HG02938 (cell line): ENCODE measurements at regions not wholly inside any gene's neighbourhood (a gene's known extent, or its start where the extent isn't known, plus 50 kb on each side); places are given as distances from the start of the nearest gene placed in this dataset.

ENCODE experiments used
- ATAC-seq: cut with Tn5 transposase; IDR thresholded peaks from one replicate; pipeline ENCODE4 v1.9.1; 2021; ENCODE audit warnings: mild to moderate bottlenecking, moderate library complexity; ENCODE audit not compliant: unreplicated experiment

DNA sequence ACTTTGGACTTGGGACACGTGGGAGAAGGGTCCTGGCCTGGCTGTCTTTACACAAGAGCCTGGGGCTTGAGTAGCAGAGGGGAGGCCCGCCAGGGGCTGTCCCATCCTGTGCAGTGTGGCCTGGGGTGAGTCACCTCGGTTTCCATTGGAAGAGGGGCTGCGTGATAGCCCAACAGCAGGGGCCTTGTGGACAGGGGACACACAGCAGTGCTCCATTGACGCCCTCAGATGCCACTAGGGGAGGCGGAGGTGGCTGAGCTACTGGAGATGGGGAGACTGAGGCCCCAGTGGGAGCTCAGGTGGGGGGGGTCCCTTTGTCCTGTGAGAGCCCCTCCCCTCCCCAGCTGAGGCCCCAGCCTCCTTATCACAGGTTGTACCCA, 50.0 kb upstream of the RNU6ATAC start:
- no peak for ATAC-seq

- no peak for ATAC-seq
These were observed 50.5 kb upstream of the RNU6ATAC start for GRCh38 chr9:134214766-134215419.

DNA sequence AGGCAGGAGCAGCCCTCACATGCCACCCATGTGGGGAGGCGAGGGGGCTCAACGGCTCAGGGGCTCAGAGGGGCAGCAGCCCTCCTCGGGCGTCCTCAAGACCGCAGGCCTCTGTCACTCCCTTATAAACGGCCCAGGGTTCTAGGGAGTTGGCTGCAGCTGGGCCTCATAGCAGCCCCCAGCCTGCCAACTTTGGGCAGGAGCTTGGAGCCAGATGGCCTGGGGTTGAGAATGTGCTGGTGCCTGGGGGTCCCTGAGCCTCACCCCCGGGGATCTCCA, 51.0 kb upstream of the RNU6ATAC start:
- ATAC-seq: no peak

- ATAC-seq: no peak
These were observed 51.5 kb upstream of the RNU6ATAC start for GRCh38 chr9:134215699-134216448.

DNA sequence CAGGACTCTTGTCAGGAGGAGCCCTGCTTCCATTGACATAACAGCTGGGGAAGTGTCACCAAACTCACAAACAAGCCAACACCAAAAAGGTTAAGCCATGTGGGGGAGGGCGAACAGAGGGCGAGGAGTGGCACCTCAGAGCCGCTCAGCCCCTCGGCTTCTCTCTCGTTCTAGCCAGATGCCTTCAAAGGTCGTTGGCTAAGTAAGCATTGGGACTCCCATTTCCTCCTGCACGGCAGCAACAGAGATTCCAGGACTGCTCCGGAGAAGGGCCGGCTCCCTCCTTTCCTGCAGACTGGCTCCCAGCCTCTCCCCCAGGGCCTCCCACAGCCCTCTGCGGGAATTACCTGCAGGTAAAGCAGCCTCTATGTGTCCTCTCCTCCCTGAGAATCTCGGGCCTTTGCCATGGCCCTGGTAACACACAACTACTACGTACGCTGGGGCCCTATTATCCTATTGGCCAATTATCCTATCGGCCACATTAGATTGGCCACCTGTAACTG, 52.1 kb upstream of the RNU6ATAC start:
- ATAC-seq: no peak

GRCh38 chr9:134216961-134217360, 52.6 kb upstream of the RNU6ATAC start:
- ATAC-seq: no peak

- no peak for ATAC-seq
These were observed 53.3 kb upstream of the RNU6ATAC start for GRCh38 chr9:134217431-134218210.

- no peak for ATAC-seq
These were observed 53.9 kb upstream of the RNU6ATAC start for GRCh38 chr9:134218230-134218629.

- no peak for ATAC-seq
These were observed 55.3 kb upstream of the RNU6ATAC start for GRCh38 chr9:134219646-134220060.

DNA sequence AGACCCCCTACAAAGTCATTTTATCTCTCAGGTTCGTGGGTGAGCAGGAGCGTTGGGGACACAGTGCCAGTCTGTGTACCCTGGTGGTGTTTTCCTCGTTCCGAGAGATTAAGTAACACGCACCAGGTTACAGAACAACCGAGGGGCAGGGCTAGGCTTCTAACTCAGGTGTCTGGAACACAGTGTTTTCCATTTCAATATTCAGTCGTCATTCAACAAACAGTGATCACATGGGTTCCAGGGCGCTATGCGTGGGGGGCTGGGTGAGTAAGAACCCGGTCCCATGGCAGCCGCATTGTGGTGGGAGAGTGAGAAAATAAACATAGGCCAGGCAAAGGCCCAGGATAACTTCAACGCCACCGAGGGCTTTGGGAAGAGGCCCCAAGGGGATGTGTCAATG, 55.9 kb upstream of the RNU6ATAC start:
- ATAC-seq: no peak

DNA sequence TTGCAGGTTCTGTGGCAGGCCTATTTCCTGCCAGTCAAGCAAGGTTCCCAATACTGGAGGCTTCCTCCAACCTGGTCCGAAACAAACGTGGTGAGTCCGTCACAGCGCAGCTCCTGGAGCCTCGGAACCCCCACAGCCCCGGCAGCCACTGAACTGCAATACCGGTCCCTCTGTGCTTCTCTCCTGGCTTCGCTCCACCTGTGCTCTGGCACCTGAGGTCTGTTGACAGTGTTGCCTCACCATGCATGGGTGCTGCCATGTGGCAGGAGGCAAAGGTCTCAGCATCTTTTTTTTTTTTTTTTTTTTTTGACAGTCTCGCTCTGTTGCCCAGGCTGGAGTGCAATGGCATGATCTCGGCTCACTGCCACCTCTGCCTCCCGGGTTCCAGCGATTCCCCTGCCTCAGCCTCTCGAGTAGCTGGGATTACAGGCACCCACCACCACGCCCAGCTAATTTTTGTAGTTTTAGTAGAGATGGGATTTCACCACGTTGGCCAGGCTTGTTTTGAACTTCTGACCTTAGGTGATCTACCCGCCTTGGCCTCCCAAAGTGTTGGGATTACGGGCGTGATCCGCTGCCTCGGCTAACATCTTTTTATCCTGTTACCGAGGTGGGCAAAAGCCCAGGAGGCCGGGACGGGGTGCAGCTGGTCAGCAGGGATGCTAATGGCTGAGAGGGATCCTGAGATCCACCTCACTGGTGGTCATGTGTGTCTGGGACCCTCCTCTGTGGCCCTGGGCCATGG, 57.1 kb upstream of the RNU6ATAC start:
- no peak for ATAC-seq

GRCh38 chr9:134222018-134222573, 57.7 kb upstream of the RNU6ATAC start:
- no peak for ATAC-seq

DNA sequence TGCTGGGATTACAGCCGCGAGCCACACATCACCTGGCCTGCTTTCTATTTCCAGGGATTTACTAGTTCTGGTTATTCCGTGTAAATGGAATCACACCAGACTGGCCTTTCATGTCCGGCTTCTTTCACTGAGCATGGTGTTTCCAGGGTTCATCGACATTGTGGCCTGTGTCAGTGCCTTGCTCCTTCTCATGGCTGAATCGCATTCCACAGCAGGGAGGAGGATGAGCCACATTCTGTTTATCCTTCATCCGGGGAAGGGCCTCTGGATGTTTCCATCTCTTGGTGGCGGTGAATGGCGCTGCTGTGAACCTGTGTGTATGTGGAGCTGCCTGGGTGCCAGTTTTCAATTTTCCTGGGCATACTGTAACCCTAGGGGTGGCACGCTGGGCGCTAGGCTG, 58.7 kb upstream of the RNU6ATAC start:
- no peak for ATAC-seq

- no peak for ATAC-seq
These were observed 59.3 kb upstream of the RNU6ATAC start for GRCh38 chr9:134223591-134224122.

DNA sequence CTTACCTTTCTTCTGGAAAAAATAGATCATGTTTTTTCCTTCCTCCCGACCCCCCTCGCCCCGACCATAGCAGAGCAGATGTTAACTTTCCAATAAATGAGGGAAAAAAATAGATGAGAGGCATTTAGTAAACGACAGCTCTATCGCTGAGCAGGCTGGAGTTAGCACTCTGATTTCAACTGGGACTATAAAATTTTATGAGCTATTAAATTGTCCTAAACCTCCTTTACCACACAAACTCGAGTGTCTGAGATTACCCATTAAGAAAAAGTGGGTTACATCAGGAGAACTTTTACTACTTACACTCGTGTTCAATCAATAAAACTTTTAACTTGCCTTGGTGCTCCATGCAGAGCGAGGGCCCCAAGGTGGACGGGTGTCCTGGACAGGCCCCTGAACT, 59.8 kb upstream of the RNU6ATAC start:
- no peak for ATAC-seq

GRCh38 chr9:134224567-134225093, 60.3 kb upstream of the RNU6ATAC start:
- no peak for ATAC-seq

DNA sequence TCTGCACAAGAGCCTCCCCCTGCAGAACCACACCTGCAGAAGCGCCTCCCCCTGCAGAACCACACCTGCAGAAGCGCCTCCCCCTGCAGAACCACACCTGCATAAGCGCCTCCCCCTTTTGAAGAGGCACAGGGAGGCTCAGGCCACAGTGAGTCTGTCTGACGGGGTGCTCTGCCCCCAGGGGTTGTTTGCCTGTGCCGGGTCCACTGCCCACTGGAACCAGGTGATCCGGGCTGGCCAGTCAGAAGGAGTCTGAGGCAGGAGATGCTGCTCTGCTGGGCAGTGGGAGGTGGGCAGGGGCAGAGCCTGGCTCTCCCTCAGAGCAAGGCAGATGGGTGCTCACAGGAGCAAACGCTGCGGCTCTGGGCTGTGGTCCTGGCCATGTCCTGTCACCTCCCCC, 60.8 kb upstream of the RNU6ATAC start:
- ATAC-seq: no peak

DNA sequence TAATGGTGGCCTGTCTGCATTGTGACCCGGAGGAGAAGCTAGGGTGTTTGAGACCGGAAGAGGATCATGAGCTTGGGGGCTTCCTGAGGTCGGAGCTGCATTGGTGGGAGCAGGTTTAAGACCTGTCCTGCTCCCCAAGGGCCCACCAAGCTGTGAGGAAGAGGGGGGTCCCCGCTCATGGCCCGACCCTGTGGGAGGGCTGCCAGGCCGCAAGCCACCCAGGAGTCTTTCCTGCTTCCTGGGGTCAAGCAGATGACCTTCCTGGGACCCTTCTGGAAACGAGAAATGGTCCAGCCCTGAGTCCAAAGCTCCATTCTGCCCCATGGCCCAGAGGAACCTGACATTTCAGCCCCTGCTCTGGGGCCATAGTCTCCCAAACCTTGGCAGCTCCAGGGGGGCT, 61.5 kb upstream of the RNU6ATAC start:
- no peak for ATAC-seq

DNA sequence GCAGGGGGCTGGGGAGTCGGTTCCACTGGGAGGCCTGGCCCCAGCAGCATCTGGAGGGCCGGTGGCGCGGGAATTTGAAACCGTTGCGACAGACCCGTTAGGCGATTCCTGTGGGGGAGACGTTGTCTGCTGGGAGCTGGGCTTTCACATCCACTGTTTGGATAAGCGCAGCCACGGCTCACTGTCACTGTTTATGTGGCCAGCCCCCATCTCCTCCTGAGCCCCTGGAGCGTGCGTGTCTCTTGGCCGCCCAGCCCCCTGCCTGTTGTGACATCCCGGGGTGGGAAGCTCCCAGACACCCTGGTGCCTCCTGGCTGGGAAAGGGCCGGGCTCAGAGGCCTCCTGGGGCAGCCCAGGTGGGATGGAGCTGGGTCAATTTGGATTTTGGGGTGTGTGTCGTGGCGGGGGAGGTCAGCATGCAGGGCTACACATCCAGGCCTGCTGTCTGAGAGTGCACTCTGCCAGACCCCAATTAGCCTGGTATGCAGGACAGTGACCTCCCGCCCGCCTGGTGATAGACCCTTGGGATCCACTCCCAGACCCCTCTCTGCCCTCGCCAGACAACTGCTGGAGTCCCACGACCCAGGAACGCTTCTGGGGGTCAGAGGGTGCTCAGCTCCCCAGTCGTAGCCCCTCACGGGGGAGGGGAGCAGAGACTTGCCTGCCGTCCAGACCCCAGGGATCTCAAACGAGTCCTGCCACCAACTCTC, 62.0 kb upstream of the RNU6ATAC start:
- ATAC-seq: no peak
